NT2/D1 (cell line): ENCODE measurements at regions not wholly inside any gene's neighbourhood (a gene's known extent, or its start where the extent isn't known, plus 50 kb on each side); places are given as distances from the start of the nearest gene placed in this dataset.

Experiments used
- SUZ12 ChIP-seq: IDR thresholded peaks from 2 replicates; pipeline ENCODE4 v1.6.1; 2011; ENCODE audit not compliant: insufficient read length, insufficient read depth; ENCODE audit errors: extremely low read depth
- YY1 ChIP-seq: IDR thresholded peaks from 2 replicates; pipeline ENCODE4 v1.6.1; 2011; ENCODE audit not compliant: insufficient read length, insufficient read depth
- ZNF274 ChIP-seq: IDR thresholded peaks from 2 replicates; pipeline ENCODE4 v1.6.1; 2011; ENCODE audit warnings: mild to moderate bottlenecking, low read depth, low read length

- TF ChIP-seq SUZ12 (no peak), YY1 (no peak), ZNF274 (no peak)
Measured at GRCh38 chr3:7865611-7866010, 636.0 kb upstream of the LMCD1 start.
